Ascending aorta (tissue), 2 donors: ENCODE measurements at regions not wholly inside any gene's neighbourhood (a gene's known extent, or its start where the extent isn't known, plus 50 kb on each side); places are given as distances from the start of the nearest gene placed in this dataset.

Experiments
- DNase-seq, 2 donors: peaks; one replicate each; pipeline ENCODE4 v3.0.0-alpha.2; 2019; ENCODE audit warnings: low spot score in 2 of 2
- H3K27ac ChIP-seq, 2 donors: fragments of 200-600 bp; sonication (generic); one replicate each; pipeline ENCODE4 v1.5.1; 2016 to 2017; ENCODE audit warnings: mild to moderate bottlenecking in 1 of 2
- H3K27me3 ChIP-seq: fragments of 200-600 bp; sonication (generic); one replicate; pipeline ENCODE4 v1.5.1; 2017
- H3K36me3 ChIP-seq, 2 donors: fragments of 200-600 bp; sonication (generic); one replicate each; pipeline ENCODE4 v1.5.1; 2016
- H3K4me1 ChIP-seq, 2 donors: fragments of 200-600 bp; sonication (generic); one replicate each; pipeline ENCODE4 v1.5.1; 2016 to 2017; ENCODE audit warnings: mild to moderate bottlenecking in 1 of 2
- H3K4me3 ChIP-seq, 2 donors: fragments of 200-600 bp; sonication (generic); one replicate each; pipeline ENCODE4 v1.5.1; 2016 to 2017; ENCODE audit warnings: mild to moderate bottlenecking in 1 of 2
- H3K9me3 ChIP-seq, 2 donors: fragments of 200-600 bp; sonication (generic); one replicate each; pipeline ENCODE4 v1.5.1; 2016
- intact Hi-C: fragments of 100-400 bp; cut with DNase I; formaldehyde crosslinking; loops from one replicate; pipeline ENCODE4 v1.15.1; 2023
- TF ChIP-seq, protein P1 (sequence below), 3 experiments: fragments of 200-600 bp in 2 of 3; fragments of 450-650 bp in 1 of 3; sonication (generic) in 2 of 3; IDR thresholded peaks; one replicate each; pipeline ENCODE4 v1.5.1; 2016 to 2019; ENCODE audit warnings: antibody characterized with exemption in 3 of 3, mild to moderate bottlenecking in 1 of 3, moderate library complexity in 1 of 3

- Histone ChIP-seq H3K27me3 (no peaks in the 10 kb centered on the region), H3K9me3 (no peaks in the 10 kb centered on the region), H3K4me3 (no peak overlapping the region), H3K27ac (no peak overlapping the region), H3K4me1 (no peaks in the 10 kb centered on the region), H3K36me3 (no peaks in the 10 kb centered on the region)
- intact Hi-C loops, result no loop called here
- no peak for DNase-seq
- TF ChIP-seq, protein P1, sequence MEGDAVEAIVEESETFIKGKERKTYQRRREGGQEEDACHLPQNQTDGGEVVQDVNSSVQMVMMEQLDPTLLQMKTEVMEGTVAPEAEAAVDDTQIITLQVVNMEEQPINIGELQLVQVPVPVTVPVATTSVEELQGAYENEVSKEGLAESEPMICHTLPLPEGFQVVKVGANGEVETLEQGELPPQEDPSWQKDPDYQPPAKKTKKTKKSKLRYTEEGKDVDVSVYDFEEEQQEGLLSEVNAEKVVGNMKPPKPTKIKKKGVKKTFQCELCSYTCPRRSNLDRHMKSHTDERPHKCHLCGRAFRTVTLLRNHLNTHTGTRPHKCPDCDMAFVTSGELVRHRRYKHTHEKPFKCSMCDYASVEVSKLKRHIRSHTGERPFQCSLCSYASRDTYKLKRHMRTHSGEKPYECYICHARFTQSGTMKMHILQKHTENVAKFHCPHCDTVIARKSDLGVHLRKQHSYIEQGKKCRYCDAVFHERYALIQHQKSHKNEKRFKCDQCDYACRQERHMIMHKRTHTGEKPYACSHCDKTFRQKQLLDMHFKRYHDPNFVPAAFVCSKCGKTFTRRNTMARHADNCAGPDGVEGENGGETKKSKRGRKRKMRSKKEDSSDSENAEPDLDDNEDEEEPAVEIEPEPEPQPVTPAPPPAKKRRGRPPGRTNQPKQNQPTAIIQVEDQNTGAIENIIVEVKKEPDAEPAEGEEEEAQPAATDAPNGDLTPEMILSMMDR (IDR thresholded peaks at IDR 0.05), result no peak
Observed at GRCh38 chr18:77571743-77572142, 322.1 kb downstream of the GALR1 start.

DNA sequence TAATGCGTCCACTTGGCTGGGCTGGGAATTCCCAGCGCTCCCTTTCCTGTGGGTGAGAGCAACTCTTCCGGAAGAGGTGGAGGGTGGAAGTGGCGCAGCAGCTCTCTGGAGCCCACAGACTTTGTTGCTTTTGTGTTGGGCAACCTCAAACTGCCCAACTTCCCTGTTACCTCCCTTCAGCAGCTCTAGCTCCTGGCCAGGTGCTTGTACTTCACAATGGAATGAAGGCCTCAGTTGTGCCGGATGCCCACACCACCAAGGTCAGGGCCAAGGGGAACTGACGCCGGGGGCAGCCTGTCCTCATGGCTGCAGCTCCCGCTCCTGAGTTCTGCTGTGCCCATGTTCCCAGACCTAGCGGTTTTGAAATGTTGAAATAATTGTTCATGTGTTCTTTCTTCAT lies 322.9 kb downstream of the GALR1 start:
- Histone ChIP-seq H3K27me3 (no peaks in the 10 kb centered on the region), H3K4me3 (no peak overlapping the region), H3K36me3 (no peaks in the 10 kb centered on the region), H3K9me3 (no peaks in the 10 kb centered on the region), H3K27ac (no peak overlapping the region), H3K4me1 (no peaks in the 10 kb centered on the region)
- DNase-seq, result no peak
- TF ChIP-seq, protein P1 (IDR thresholded peaks at IDR 0.05), result no peak
- intact Hi-C loops, result no loop called here

DNA sequence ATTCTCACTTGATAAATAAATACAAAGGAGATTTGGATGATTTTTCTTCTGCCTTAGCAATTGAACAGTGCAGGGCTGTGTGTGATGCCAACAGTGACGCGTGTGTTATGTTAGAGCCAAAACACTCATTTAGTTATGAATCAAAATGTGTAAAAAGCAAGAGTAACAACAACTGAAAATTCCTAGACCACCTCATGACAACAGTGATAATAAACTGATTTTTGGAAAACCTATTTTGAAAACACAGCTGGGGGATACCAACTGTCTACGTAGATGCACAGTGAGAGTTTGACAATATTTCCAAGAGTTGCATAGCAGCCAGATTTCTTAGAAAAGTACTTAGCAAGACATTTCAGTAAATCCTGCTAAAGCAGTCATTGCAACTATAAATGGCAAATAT lies 323.9 kb downstream of the GALR1 start:
- no peaks in the 10 kb centered on the region for H3K36me3 ChIP-seq
- DNase-seq, result no peak
- H3K27ac ChIP-seq, result no peak overlapping the region
- no peaks in the 10 kb centered on the region for H3K9me3 ChIP-seq
- H3K27me3 ChIP-seq, result no peaks in the 10 kb centered on the region
- TF ChIP-seq, protein P1 (IDR thresholded peaks at IDR 0.05), result no peak
- intact Hi-C loops, result no loop called here
- no peaks in the 10 kb centered on the region for H3K4me1 ChIP-seq
- no peak overlapping the region for H3K4me3 ChIP-seq

DNA sequence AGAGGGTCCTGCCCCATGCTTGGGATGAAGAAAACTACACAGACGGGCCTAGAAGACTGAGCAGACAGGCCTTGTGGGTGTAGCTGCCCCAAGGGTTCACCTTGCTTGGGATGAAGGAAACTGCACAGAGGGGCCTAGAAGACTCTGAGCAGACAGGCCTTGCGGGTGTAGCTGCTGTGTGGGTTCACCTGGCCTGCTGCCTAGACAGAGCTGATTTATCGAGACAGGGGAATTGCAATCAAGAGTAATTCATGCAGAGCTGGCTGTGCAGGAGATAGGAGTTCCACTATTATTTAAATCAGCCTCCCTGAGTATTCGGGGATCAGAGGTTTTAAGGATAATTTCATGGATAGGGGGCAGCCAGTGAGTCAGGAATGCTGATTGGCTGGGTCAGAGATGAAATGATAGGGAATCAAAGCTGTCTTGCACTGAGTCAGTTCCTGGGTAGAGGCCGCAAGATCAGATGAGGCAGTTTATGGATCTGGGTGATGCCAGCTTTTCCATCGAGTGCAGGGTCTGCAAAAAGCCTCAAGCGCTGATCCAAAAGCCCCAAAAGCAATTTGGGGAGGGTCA lies 341.4 kb downstream of the GALR1 start:
- intact Hi-C loops, result no loop called here
- Histone ChIP-seq H3K4me3 (no peak overlapping the region), H3K27ac (no peak overlapping the region), H3K4me1 (no peaks in the 10 kb centered on the region), H3K36me3 (no peaks in the 10 kb centered on the region), H3K27me3 (no peaks in the 10 kb centered on the region), H3K9me3 (no peaks in the 10 kb centered on the region)
- TF ChIP-seq, protein P1 (IDR thresholded peaks at IDR 0.05), result no peak
- DNase-seq, result no peak

- no peaks in the 10 kb centered on the region for H3K36me3 ChIP-seq
- no peak overlapping the region for H3K4me3 ChIP-seq
- no peaks in the 10 kb centered on the region for H3K9me3 ChIP-seq
- no peak for DNase-seq
- no peak overlapping the region for H3K27ac ChIP-seq
- no peaks in the 10 kb centered on the region for H3K4me1 ChIP-seq
- H3K27me3 ChIP-seq, result no peaks in the 10 kb centered on the region
- TF ChIP-seq, protein P1 (IDR thresholded peaks at IDR 0.05), result no peak
- intact Hi-C loops, result no loop called here
Observed at GRCh38 chr18:77597726-77598125, 348.1 kb downstream of the GALR1 start.

GRCh38 chr18:77600674-77601073 lies 351.0 kb downstream of the GALR1 start:
- DNase-seq, result no peak
- H3K9me3 ChIP-seq, result no peaks in the 10 kb centered on the region
- H3K36me3 ChIP-seq, result no peaks in the 10 kb centered on the region
- H3K4me3 ChIP-seq, result no peak overlapping the region
- TF ChIP-seq, protein P1 (IDR thresholded peaks at IDR 0.05), result no peak
- H3K27ac ChIP-seq, result no peak overlapping the region
- intact Hi-C loops, result no loop called here
- no peaks in the 10 kb centered on the region for H3K27me3 ChIP-seq
- H3K4me1 ChIP-seq, result no peaks in the 10 kb centered on the region
